ENCODE measurements at regions not wholly inside any gene's neighbourhood (a gene's known extent, or its start where the extent isn't known, plus 50 kb on each side); places are given as distances from the start of the nearest gene placed in this dataset.

- Histone ChIP-seq H3K4me1 (no peaks in the 10 kb centered on the region), H3K9me3 (no peaks in the 10 kb centered on the region), H3K27ac (no peak overlapping the region), H3K4me3 (no peak overlapping the region), H3K36me3 (no peaks in the 10 kb centered on the region), H3K27me3 (no peaks in the 10 kb centered on the region)
- ATAC-seq (no peak), DNase-seq (no peak)
- intact Hi-C loops (cut with DNase I; ENCODE audit: low total_unique reads) = no loop called here
- TF ChIP-seq CTCF (IDR thresholded peaks at IDR 0.05 in 4 of 5, conservative IDR thresholded peaks at IDR 0.05 in 1 of 5) = no peak
- no peak for TF ChIP-seq POLR2A (IDR thresholded peaks at IDR 0.05)
- in situ Hi-C loops (cut with MboI; ENCODE audit: low sequenced_read_pairs in 4 of 4) = no loop called here
These were observed 847.7 kb downstream of the MAT2B start for GRCh38 chr5:164353155-164353554.

DNA sequence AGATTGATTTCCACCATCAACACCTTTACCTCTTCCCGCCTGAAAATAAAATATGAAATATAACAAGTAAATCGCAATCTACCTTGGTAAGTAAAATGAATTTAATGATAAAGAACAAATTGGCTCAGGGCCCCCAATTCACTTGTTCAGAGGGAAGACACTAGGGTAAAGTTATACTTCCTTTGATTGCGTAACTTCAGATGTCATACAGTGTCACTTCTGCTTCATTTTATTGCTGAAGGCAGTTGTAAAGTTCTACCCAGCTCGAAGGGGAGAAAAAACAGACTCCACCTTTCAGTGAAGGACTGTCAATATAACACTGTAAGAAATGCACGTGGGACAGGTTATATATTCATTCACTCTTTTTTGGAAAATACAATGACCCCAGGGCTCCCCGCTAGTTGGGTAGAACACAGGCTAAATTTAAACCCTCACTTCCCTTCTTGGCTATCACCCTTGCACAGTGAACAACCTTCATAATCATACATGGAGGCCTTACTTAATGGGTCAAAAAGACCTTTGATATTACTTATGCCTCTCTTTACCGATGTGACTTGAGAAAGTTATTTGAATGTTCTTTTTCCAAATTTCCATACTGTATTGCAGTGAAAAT, 848.8 kb downstream of the MAT2B start:
- Histone ChIP-seq H3K4me1 (no peaks in the 10 kb centered on the region), H3K4me3 (no peak overlapping the region), H3K9me3 (no peaks in the 10 kb centered on the region), H3K36me3 (no peaks in the 10 kb centered on the region), H3K27me3 (no peaks in the 10 kb centered on the region), H3K27ac (no peak overlapping the region)
- intact Hi-C loops (cut with DNase I; ENCODE audit: low total_unique reads) = no loop called here
- in situ Hi-C loops (cut with MboI; ENCODE audit: low sequenced_read_pairs in 4 of 4) = no loop called here
- no peak for DNase-seq
- no peak for ATAC-seq
- TF ChIP-seq CTCF (IDR thresholded peaks at IDR 0.05 in 4 of 5, conservative IDR thresholded peaks at IDR 0.05 in 1 of 5) = no peak
- TF ChIP-seq POLR2A (IDR thresholded peaks at IDR 0.05) = no peak

GRCh38 chr5:164355267-164355830, 849.9 kb downstream of the MAT2B start:
- in situ Hi-C loops (cut with MboI; ENCODE audit: low sequenced_read_pairs in 4 of 4) (no loop called here), intact Hi-C loops (cut with DNase I; ENCODE audit: low total_unique reads) (no loop called here)
- Histone ChIP-seq H3K27me3 (no peaks in the 10 kb centered on the region), H3K27ac (no peak overlapping the region), H3K36me3 (no peaks in the 10 kb centered on the region), H3K9me3 (no peaks in the 10 kb centered on the region), H3K4me3 (no peak overlapping the region), H3K4me1 (no peaks in the 10 kb centered on the region)
- ATAC-seq (no peak), DNase-seq (no peak)
- TF ChIP-seq CTCF (IDR thresholded peaks at IDR 0.05 in 4 of 5, conservative IDR thresholded peaks at IDR 0.05 in 1 of 5) (no peak), POLR2A (IDR thresholded peaks at IDR 0.05) (no peak)

GRCh38 chr5:164356790-164357189, 851.4 kb downstream of the MAT2B start:
- no peak for DNase-seq
- H3K4me1 ChIP-seq = no peaks in the 10 kb centered on the region
- intact Hi-C loops (cut with DNase I; ENCODE audit: low total_unique reads) (no loop called here), in situ Hi-C loops (cut with MboI; ENCODE audit: low sequenced_read_pairs in 4 of 4) (no loop called here)
- no peak overlapping the region for H3K27ac ChIP-seq
- no peaks in the 10 kb centered on the region for H3K9me3 ChIP-seq
- H3K36me3 ChIP-seq = no peaks in the 10 kb centered on the region
- TF ChIP-seq CTCF (IDR thresholded peaks at IDR 0.05 in 4 of 5, conservative IDR thresholded peaks at IDR 0.05 in 1 of 5) (no peak), POLR2A (IDR thresholded peaks at IDR 0.05) (no peak)
- H3K4me3 ChIP-seq = no peak overlapping the region
- no peak for ATAC-seq
- no peaks in the 10 kb centered on the region for H3K27me3 ChIP-seq

Measured in gastrocnemius medialis (tissue), 4 donors.